Stimulated activated CD8-positive, alpha-beta memory T cell treated with anti-CD3 and anti-CD28 coated beads, Interleukin-12 subunit alpha, Interleukin-12 subunit beta, amount 100 ng/mL, for 1 hour (primary cell): ENCODE measurements at regions not wholly inside any gene's neighbourhood (a gene's known extent, or its start where the extent isn't known, plus 50 kb on each side); places are given as distances from the start of the nearest gene placed in this dataset.

ENCODE experiments used
- DNase-seq: peaks from one replicate; pipeline ENCODE4 v3.0.0-alpha.2; 2020; ENCODE audit warnings: low read depth

GRCh38 chr1:58862728-58863385 lies 79.0 kb upstream of the JUN start:
- no peak for DNase-seq

DNA sequence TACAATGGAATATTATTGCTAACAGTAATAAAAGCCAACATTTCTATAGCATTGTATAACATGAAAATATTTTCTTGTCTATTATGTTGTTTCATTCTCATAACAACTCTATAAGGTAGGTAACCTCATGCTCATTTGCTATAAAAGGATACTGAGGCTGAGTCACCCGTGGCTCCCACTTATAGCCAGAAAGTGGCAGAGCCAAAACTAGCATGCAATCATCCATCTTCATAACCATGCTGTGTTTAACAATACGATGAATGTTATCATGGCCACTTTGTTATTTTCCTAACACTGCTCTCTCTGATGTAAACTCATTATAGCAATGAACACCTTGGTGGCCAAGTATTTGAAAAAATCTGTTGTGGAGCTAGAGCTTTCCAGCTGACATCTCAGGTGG lies 80.8 kb upstream of the JUN start:
- DNase-seq: no peak

- DNase-seq: no peak
These were observed 82.7 kb upstream of the JUN start for GRCh38 chr1:58866578-58866977.

GRCh38 chr1:58869638-58870297 lies 85.9 kb upstream of the JUN start:
- DNase-seq: no peak

DNA sequence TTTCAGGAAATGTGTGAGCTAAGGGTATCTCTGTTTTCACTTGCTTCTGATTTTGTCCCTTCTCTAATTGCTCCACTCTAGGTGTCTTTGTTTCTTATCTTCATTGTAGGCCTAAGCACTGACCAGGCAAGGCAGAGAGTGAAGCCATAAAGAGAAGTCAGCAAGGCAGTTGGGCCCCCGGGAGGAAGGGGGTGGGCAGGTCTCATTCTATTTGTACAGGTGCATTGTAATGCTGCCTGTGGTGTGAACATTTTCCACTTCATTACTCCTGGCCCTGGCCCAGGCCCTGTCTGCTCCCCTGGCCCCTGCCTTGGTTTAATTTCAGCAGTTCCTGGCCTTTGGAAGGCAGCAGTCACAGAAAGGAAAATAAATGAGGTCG lies 86.4 kb upstream of the JUN start:
- DNase-seq: no peak

DNA sequence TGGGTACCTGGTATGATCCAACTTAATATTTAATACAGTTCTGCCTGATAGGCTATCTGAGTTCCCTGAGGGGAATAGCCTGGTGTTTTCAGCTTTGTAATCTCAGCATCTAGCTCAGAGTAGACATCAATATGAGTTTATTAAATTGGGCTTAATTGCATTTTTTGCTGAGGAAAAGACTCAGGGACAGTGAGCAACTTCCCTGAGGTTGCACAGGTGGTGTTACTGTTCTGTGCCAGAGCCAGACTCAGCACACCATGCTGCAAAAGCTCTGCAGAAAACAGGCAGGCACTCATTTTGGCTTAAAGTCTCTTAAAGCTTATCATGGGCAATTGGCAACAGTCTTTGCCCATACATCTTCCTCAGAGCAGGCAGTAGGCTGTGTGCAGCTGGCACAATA lies 90.5 kb upstream of the JUN start:
- DNase-seq: no peak

GRCh38 chr1:58874757-58875755 lies 91.2 kb upstream of the JUN start:
- no peak for DNase-seq

GRCh38 chr1:58879464-58879863 lies 95.6 kb upstream of the JUN start:
- DNase-seq: no peak

- no peak for DNase-seq
These were observed 96.7 kb upstream of the JUN start for GRCh38 chr1:58880592-58880991.

- DNase-seq: no peak
These were observed 97.7 kb upstream of the JUN start for GRCh38 chr1:58881471-58881994.

DNA sequence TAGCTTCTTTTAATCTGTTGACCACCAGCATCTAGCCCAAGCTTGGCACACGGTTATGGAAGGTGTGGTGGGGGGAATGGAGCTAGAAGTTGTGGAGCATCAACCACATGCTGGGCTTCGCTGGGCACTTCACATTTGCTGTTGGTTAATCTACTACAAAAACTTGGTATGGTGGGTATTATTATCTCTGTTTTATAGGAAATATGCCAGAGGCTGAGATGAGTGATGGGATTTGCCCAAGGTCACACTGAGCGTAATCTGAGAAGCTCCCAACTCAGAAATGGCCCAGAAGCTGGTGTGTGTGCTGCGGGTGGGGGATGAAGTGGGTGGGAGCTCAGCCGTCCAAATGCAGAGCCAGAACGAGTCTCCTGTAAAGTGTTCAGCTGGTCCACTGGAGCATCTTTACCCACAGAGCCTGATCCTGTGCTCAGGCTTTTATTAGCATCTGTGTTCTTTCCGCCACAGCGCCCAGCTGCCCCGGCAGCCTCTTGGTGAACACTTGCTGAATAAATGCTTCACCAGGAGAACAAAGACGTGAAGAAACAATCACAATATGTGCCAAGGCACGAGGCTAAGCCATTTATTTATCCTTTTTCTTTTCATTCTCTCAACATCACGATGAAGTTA lies 98.6 kb upstream of the JUN start:
- no peak for DNase-seq

DNA sequence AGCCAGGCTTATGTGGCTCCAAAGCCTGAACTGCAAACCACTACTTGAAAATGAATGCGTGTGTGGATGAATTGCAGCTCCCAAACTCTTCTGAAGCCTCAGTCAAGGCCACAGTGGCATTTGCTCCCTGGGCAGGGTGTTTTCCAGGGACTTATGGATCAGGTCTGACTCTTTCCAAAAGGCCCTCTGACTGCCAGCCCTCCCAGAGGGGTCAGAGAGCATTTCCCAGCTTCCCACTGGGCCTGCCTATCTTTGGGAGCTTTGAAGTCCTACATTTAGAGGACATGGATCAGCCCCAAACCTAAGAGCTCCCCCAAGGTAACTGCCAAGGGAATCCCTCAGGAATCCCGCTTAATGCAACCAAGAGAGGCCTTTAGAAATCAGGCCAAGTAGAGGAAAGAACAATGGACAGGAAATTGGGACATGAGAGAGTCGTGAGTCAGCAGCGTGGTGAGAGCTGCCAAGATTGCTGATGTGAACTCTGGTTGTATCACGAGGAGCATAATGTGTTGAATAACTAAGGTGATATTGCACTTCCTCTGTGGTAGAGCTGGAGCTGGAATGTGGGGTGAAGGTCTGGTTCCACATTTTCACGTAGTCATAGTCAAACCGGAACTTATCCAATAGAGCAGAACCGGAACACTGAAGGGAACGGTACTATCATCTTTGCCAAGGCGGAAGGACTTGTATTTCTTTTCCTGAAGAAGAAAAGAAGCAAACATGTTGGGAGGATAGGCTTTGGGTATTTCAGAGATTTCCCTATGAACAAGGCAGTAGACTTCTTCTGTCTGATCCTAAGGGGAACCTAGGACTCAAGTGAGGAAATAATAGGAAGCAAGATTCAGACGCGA lies 99.4 kb upstream of the JUN start:
- no peak for DNase-seq

- DNase-seq: no peak
These were observed 100.1 kb upstream of the JUN start for GRCh38 chr1:58883888-58884482.

GRCh38 chr1:58884706-58885661 lies 101.1 kb upstream of the JUN start:
- DNase-seq: no peak

DNA sequence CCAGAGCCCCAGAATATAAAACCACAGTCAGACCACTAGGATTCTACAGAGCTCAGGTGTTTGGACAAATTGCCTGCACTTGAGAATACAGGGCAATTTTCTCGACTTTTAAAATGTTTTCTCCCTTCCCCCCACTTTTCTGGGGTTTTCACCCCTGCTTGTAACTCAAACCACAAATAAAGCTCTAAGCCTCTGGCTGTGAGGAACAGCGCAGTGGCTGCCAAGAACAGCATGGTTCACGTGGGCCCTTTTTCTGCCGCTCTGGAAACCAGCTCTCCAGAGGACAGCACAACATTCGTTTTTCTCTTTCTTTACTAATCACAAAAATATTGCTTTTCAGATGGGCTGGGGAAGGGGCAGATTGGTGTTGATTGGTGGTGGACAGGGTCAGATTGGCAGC lies 102.2 kb upstream of the JUN start:
- no peak for DNase-seq

DNA sequence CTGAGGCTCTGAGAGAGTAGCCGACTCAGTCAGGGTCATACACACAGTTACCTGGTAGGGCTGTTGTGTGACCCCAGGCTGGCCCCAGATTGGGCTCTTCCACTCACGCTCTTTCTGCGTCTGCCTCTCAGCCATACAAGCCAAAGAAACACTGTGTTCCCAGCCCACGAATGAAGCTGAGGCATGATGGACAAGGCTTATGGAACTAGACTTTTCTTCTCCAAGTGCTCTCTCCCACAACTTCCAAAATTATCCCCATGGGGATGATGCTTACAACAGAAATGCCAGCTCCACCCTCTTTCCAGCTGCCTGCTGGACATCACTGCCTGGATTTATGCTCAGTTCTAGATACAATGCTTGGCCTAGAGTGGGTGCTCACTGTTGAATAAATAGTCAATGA lies 102.8 kb upstream of the JUN start:
- DNase-seq: no peak

DNA sequence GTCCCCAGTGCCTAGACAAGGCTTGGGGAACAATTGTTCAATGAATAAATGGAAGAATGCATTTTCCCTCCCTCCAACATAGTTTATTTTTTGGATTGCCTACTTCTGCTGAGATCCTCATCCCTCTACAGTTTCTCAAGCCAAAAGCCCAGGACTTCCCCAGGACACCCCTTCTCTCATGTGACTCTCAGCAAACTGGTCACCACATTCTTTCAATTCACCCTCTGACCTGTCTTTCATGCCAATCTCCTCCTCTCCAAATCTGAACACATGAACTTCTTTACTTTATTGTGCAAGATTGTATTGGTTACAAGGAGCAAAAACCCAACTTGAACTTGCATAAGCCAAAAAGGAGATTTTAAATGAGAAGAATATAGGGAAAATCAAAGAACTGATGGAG lies 103.2 kb upstream of the JUN start:
- no peak for DNase-seq

DNA sequence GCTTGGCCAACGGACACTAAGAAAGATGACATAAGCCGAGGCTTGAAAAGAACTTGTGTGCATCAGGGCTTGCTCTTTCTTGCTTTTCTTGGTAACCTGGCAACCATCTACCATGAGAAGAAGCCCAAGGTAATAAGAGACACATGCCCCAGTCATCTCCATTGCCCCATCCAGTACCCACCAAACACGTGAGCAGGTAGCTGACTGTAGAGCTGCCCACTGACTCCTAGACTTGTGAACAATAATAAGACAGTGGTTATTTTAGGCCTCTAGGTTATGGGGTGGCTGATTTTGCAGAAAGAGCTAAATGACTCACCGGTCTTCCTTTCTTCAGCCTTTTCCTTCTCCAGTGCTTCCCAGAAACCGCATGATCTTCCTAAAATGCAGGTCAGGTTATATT lies 105.0 kb upstream of the JUN start:
- DNase-seq: no peak

GRCh38 chr1:58890113-58890512 lies 106.3 kb upstream of the JUN start:
- DNase-seq: no peak

GRCh38 chr1:58890609-58891008 lies 106.8 kb upstream of the JUN start:
- DNase-seq: no peak
